ENCODE measurements at regions not wholly inside any gene's neighbourhood (a gene's known extent, or its start where the extent isn't known, plus 50 kb on each side); places are given as distances from the start of the nearest gene placed in this dataset.

GRCh38 chr2:240255811-240256703 lies 115.6 kb upstream of the OTOS start:
- TF ChIP-seq GATA2 (IDR thresholded peaks at IDR 0.05; ENCODE audit: low read depth, low read length) = no peak

- no peak for TF ChIP-seq GATA2 (IDR thresholded peaks at IDR 0.05; ENCODE audit: low read depth, low read length)
- no peak for TF ChIP-seq GATA3 (IDR thresholded peaks at IDR 0.05; ENCODE audit: low read depth, low read length)
These were observed 116.5 kb upstream of the OTOS start for GRCh38 chr2:240256704-240257637.

- no peak for TF ChIP-seq GATA3 (IDR thresholded peaks at IDR 0.05; ENCODE audit: low read depth, low read length)
- no peak for TF ChIP-seq GATA2 (IDR thresholded peaks at IDR 0.05; ENCODE audit: low read depth, low read length)
These were observed 117.6 kb upstream of the OTOS start for GRCh38 chr2:240257940-240258580.

- TF ChIP-seq GATA3 (IDR thresholded peaks at IDR 0.05; ENCODE audit: low read depth, low read length) (no peak), GATA2 (IDR thresholded peaks at IDR 0.05; ENCODE audit: low read depth, low read length) (no peak)
These were observed 118.2 kb upstream of the OTOS start for GRCh38 chr2:240258685-240259084.

- TF ChIP-seq GATA3 (IDR thresholded peaks at IDR 0.05; ENCODE audit: low read depth, low read length) (no peak), GATA2 (IDR thresholded peaks at IDR 0.05; ENCODE audit: low read depth, low read length) (peak; percentile 63)
These were observed 118.9 kb upstream of the OTOS start for GRCh38 chr2:240259201-240259923.

- TF ChIP-seq GATA3 (IDR thresholded peaks at IDR 0.05; ENCODE audit: low read depth, low read length) = no peak
- no peak for TF ChIP-seq GATA2 (IDR thresholded peaks at IDR 0.05; ENCODE audit: low read depth, low read length)
These were observed 119.6 kb upstream of the OTOS start for GRCh38 chr2:240259924-240260529.

GRCh38 chr2:240260664-240261063 lies 120.2 kb upstream of the OTOS start:
- no peak for TF ChIP-seq GATA3 (IDR thresholded peaks at IDR 0.05; ENCODE audit: low read depth, low read length)
- TF ChIP-seq GATA2 (IDR thresholded peaks at IDR 0.05; ENCODE audit: low read depth, low read length) = no peak

GRCh38 chr2:240269380-240269779 lies 128.9 kb upstream of the OTOS start:
- TF ChIP-seq GATA3 (IDR thresholded peaks at IDR 0.05; ENCODE audit: low read depth, low read length) (no peak), GATA2 (IDR thresholded peaks at IDR 0.05; ENCODE audit: low read depth, low read length) (no peak)

- no peak for TF ChIP-seq GATA2 (IDR thresholded peaks at IDR 0.05; ENCODE audit: low read depth, low read length)
- no peak for TF ChIP-seq GATA3 (IDR thresholded peaks at IDR 0.05; ENCODE audit: low read depth, low read length)
These were observed 129.4 kb upstream of the OTOS start for GRCh38 chr2:240269886-240270285.

- TF ChIP-seq GATA3 (IDR thresholded peaks at IDR 0.05; ENCODE audit: low read depth, low read length) (no peak), GATA2 (IDR thresholded peaks at IDR 0.05; ENCODE audit: low read depth, low read length) (no peak)
These were observed 131.4 kb upstream of the OTOS start for GRCh38 chr2:240271716-240272341.

GRCh38 chr2:240275386-240275785 lies 134.9 kb upstream of the OTOS start:
- TF ChIP-seq GATA3 (IDR thresholded peaks at IDR 0.05; ENCODE audit: low read depth, low read length) (no peak), GATA2 (IDR thresholded peaks at IDR 0.05; ENCODE audit: low read depth, low read length) (no peak)

GRCh38 chr2:240277073-240277806 lies 136.8 kb upstream of the OTOS start:
- TF ChIP-seq GATA2 (IDR thresholded peaks at IDR 0.05; ENCODE audit: low read depth, low read length) (no peak), GATA3 (IDR thresholded peaks at IDR 0.05; ENCODE audit: low read depth, low read length) (no peak)

Data from SH-SY5Y (cell line).